HG02840 (cell line): ENCODE measurements at regions not wholly inside any gene's neighbourhood (a gene's known extent, or its start where the extent isn't known, plus 50 kb on each side); places are given as distances from the start of the nearest gene placed in this dataset.

ENCODE experiments used
- ATAC-seq: cut with Tn5 transposase; IDR thresholded peaks from one replicate; pipeline ENCODE4 v1.9.1; 2021; ENCODE audit warnings: mild to moderate bottlenecking, moderate library complexity, moderate number of reproducible peaks; ENCODE audit not compliant: unreplicated experiment, low FRiP score

- ATAC-seq, result no peak
These were observed 75.8 kb upstream of the TEX51 start for GRCh38 chr2:126822921-126823320.

- ATAC-seq, result no peak
These were observed 74.7 kb upstream of the TEX51 start for GRCh38 chr2:126823951-126824350.

GRCh38 chr2:126824663-126825062 lies 74.0 kb upstream of the TEX51 start:
- no peak for ATAC-seq

- no peak for ATAC-seq
These were observed 73.4 kb upstream of the TEX51 start for GRCh38 chr2:126825316-126825715.

GRCh38 chr2:126826491-126826890 lies 72.2 kb upstream of the TEX51 start:
- no peak for ATAC-seq

- ATAC-seq, result no peak
These were observed 71.3 kb upstream of the TEX51 start for GRCh38 chr2:126827371-126827770.

- ATAC-seq, result no peak
These were observed 70.6 kb upstream of the TEX51 start for GRCh38 chr2:126828051-126828450.

- no peak for ATAC-seq
These were observed 70.2 kb upstream of the TEX51 start for GRCh38 chr2:126828491-126828890.

- ATAC-seq, result no peak
These were observed 67.3 kb upstream of the TEX51 start for GRCh38 chr2:126831234-126832005.

GRCh38 chr2:126832014-126832413 lies 66.7 kb upstream of the TEX51 start:
- no peak for ATAC-seq

- no peak for ATAC-seq
These were observed 65.9 kb upstream of the TEX51 start for GRCh38 chr2:126832757-126833156.

- no peak for ATAC-seq
These were observed 64.6 kb upstream of the TEX51 start for GRCh38 chr2:126834006-126834659.

GRCh38 chr2:126835261-126835660 lies 63.4 kb upstream of the TEX51 start:
- no peak for ATAC-seq

- ATAC-seq, result no peak
These were observed 62.9 kb upstream of the TEX51 start for GRCh38 chr2:126835831-126836230.

GRCh38 chr2:126836761-126837679 lies 61.7 kb upstream of the TEX51 start:
- no peak for ATAC-seq

GRCh38 chr2:126837966-126838715 lies 60.5 kb upstream of the TEX51 start:
- no peak for ATAC-seq

- ATAC-seq, result no peak
These were observed 60.0 kb upstream of the TEX51 start for GRCh38 chr2:126838716-126838985.

GRCh38 chr2:126839796-126840195 lies 58.9 kb upstream of the TEX51 start:
- no peak for ATAC-seq

- no peak for ATAC-seq
These were observed 55.6 kb upstream of the TEX51 start for GRCh38 chr2:126843081-126843480.

GRCh38 chr2:126846241-126846640 lies 52.4 kb upstream of the TEX51 start:
- no peak for ATAC-seq
